Liver (tissue), 3 donors: ENCODE measurements at regions not wholly inside any gene's neighbourhood (a gene's known extent, or its start where the extent isn't known, plus 50 kb on each side); places are given as distances from the start of the nearest gene placed in this dataset.

Experiments
- ATF3 ChIP-seq: IDR thresholded peaks from 2 replicates; pipeline ENCODE4 v1.6.1; 2016; ENCODE audit warnings: antibody characterized with exemption
- CTCF ChIP-seq: fragments of 150-350 bp; IDR thresholded peaks from 2 replicates; pipeline ENCODE4 v1.5.1; 2017; ENCODE audit warnings: improper control_type of control experiment, low read depth, low read length; ENCODE audit not compliant: missing input control
- EGR1 ChIP-seq, 2 donors: IDR thresholded peaks; 2 replicates each; pipeline ENCODE4 v1.6.1; 2016 to 2018; ENCODE audit warnings: antibody characterized with exemption in 2 of 2, low read depth in 2 of 2
- MAX ChIP-seq: IDR thresholded peaks from 2 replicates; pipeline ENCODE4 v1.6.1; 2016; ENCODE audit warnings: antibody characterized with exemption
- RAD21 ChIP-seq, 2 donors: IDR thresholded peaks; 2 replicates each; pipeline ENCODE4 v1.6.1; 2016; ENCODE audit warnings: antibody characterized with exemption in 2 of 2, mild to moderate bottlenecking in 2 of 2
- REST ChIP-seq: IDR thresholded peaks from 2 replicates; pipeline ENCODE4 v1.6.1; 2016; ENCODE audit warnings: antibody characterized with exemption, mild to moderate bottlenecking
- SP1 ChIP-seq: IDR thresholded peaks from 2 replicates; pipeline ENCODE4 v1.6.1; 2018; ENCODE audit warnings: antibody characterized with exemption, mild to moderate bottlenecking
- TAF1 ChIP-seq: conservative IDR thresholded peaks from 2 replicates; pipeline ENCODE4 v1.6.1; 2016; ENCODE audit warnings: antibody characterized with exemption, mild to moderate bottlenecking
- donor health status: healthy.
- donor health status: healthy.

- no peak for TF ChIP-seq CTCF
- no peak for TF ChIP-seq MAX
- no peak for TF ChIP-seq ATF3
- TF ChIP-seq RAD21 (IDR thresholded peaks at IDR 0.05) = no peak
- no peak for TF ChIP-seq TAF1
- no peak for TF ChIP-seq EGR1 (IDR thresholded peaks at IDR 0.05; ENCODE audit: low read depth in 2 of 2)
- TF ChIP-seq REST = no peak
- no peak for TF ChIP-seq SP1
These were observed 604.3 kb downstream of the IPMK start for GRCh38 chr10:57663401-57663800.
